ENCODE measurements at regions not wholly inside any gene's neighbourhood (a gene's known extent, or its start where the extent isn't known, plus 50 kb on each side); places are given as distances from the start of the nearest gene placed in this dataset.
A peak's percentile ranks its signal among the peaks of the same experiment; 100 is the strongest.

DNA sequence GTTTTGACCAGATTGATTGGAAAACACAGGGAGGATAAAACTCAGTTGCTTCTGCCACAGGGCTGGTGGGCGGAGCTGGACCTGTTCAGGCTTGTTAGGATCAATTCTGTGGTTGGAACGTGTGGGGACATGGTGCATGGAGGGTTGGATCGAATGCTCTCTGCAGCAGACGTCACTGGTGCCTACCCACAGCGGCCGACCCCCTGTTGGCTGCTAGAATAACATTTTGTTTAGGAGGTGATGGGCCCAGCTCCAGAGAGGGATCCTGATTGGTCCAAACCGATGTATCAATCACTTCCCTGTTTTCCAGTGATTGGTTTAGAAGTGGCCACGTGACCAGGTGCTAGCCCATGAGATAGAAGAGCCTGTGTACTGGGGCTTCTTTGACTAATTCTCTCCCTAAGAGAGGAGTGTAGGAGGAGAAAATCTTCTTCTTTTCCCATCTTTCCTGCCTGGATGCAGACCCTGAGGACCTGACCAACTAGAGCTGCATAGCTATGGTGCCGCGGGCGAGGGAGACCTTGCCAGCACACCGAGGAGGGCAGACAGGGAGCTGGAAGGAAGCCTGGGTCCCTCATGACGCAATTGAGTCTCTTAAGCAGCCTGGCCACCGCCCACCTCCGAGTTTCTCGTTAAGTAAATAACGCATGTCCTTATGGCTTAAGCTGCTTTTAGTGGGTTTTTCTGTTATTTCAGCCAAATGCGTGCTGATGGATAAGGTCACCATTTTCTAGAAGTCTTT, 163.5 kb downstream of the AACS start:
- DNase-seq = no peak

- DNase-seq = no peak
These were observed 164.8 kb downstream of the AACS start for GRCh38 chr12:125229878-125230530.

GRCh38 chr12:125233319-125233718, 168.1 kb downstream of the AACS start:
- no peak for DNase-seq

DNA sequence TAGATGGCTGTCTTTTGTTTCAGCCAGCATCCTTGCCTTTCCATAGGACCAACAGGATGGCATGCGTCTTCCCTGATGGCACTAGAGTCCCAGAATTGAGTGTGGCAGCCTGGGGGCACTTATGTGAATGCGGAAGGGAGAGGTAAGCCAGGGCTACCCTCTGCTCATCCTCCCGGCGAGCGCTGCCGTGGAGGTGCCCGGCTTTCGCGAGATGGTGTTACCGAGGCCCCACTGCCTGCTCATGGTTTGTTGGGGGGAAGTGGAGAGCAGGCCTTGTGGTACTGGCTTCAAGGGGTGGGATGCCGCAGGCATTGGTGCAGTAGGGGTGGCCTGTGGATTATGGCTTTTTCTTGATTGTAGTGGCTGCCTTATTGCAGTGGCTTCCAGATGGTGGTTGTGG, 174.3 kb downstream of the AACS start:
- DNase-seq = no peak

GRCh38 chr12:125240717-125241116, 175.5 kb downstream of the AACS start:
- no peak for DNase-seq

DNA sequence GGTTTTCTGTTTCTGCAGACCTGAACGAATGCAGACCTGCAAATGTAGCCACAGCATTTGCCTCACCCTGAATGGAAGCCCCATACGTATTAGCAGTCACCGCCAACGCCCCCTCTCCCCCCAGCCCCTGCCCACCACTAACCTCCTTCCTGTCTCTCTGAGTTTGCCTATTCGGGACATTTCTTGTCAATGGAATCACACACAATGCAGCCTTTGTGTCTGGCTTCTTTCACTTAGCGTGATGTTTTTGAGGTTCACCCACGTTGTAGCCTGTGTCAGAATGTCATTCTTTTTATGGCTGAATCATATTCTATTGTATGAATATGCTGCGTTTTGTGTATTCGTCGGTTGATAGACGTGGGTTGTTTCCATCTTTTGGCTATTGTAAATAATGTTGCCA, 178.6 kb downstream of the AACS start:
- DNase-seq = no peak

DNA sequence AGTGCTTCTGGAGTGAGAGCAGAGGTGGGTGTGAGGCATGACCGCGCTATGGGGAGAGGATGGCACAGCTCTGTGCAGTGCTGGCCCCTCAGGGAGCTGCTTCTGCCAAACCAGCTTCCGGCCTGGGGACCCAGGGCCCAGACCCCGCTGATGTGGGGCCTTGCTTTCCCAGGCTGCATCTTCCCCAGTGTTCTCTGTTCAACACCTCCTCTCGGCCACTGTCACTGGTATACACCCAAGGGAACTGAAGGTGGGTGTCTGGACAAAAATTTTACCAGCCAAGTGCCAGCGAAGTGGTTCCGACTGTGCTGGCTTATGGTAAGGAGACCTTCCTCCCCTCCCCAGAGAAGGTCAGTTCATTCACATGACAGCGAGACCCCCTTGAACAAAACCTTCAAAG, 179.1 kb downstream of the AACS start:
- DNase-seq = no peak

GRCh38 chr12:125245581-125246557, 180.6 kb downstream of the AACS start:
- DNase-seq = no peak

- DNase-seq = no peak
These were observed 182.2 kb downstream of the AACS start for GRCh38 chr12:125247477-125247876.

GRCh38 chr12:125249066-125249824, 184.0 kb downstream of the AACS start:
- no peak for DNase-seq

GRCh38 chr12:125249932-125250331, 184.7 kb downstream of the AACS start:
- no peak for DNase-seq

DNA sequence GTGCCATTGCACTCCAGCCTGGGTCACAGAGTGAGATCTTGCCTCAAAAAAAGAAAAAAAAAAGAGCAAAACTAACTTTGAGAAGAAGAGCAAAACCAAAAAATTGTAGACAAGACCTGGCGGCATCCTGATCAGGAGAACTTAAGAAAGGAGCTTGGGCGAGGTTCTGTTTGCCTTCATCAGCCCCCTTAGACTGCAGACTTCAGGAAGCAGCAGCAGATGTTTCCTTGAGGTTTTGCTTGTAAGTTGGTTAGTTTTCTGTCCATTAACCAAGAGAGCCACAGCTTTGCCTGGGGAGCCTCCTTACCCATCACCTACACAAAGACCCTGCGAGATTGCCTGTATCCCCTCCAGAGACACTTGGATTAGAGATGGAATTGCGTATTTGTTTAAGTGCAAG, 189.0 kb downstream of the AACS start:
- DNase-seq = no peak

DNA sequence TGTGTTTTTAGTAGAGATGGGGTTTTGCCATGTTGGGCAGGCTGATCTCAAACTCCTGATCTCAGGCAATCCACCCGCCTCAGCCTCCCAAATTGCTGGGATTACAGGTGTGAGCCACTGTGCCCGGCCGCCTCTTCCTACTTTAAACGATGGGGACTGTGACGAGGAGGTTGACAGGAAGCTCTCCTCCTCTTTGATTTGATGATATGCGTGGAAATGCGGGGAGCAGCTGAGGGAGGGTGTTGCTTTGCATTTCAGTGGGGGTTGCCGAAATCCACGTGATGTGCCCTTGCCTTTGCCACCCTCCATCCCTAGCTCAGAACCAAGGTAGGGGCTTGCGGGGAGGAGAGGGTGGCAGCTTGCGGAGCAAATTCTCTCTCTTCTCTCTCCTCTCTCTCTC, 189.6 kb downstream of the AACS start:
- no peak for DNase-seq

- no peak for DNase-seq
These were observed 190.8 kb downstream of the AACS start for GRCh38 chr12:125255935-125256633.

- DNase-seq = no peak
These were observed 191.3 kb downstream of the AACS start for GRCh38 chr12:125256634-125256936.

GRCh38 chr12:125259178-125259867, 194.1 kb downstream of the AACS start:
- no peak for DNase-seq

- no peak for DNase-seq
These were observed 197.6 kb downstream of the AACS start for GRCh38 chr12:125262851-125263250.

DNA sequence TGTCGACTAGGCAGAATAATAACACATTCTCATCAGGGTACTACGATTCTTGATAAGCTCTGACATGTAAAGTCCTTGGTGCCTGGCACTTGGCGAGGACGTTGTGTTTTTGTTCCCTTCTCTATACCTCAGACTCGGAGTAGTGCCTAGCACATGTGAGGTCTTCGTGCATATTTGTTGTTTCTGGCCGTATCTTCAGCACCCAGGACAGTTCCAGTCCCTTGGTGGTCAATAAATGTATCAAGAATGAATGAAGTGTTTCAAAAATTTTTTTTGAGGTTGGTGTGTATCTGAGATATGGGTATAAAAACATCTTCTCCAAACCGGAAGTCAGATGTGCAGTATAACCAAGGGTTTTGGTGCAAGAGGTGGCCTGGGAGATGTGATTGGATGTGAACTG, 198.2 kb downstream of the AACS start:
- peak; percentile 12 for DNase-seq

- no peak for DNase-seq
These were observed 201.9 kb downstream of the AACS start for GRCh38 chr12:125267114-125267513.

GRCh38 chr12:125269276-125269675, 204.0 kb downstream of the AACS start:
- no peak for DNase-seq

DNA sequence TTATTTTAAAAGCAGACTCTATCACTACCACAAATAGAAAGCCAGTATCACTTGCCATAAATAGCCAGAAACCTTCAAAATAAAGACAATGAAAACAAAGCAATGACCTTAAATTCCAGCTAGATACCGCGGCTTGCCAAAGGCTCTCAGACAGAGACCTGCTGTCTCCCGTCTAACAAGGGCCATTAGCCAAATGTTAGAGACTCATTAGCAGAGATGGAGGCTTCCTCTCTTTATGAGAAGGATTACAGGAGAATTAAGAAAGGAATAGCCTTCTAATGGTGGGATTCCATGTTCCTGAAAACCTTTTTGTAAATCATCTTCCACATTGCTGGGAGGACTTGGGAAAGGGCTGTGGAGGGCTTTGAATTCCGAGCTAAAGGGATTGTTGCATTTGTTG, 206.7 kb downstream of the AACS start:
- no peak for DNase-seq

All from hematopoietic multipotent progenitor cell treated with erythropoietin and hydrocortisone succinate and interleukin-3 and kit ligand, for 6 days (in vitro differentiated cells).